Suprapubic skin (tissue), 4 donors: ENCODE measurements at regions not wholly inside any gene's neighbourhood (a gene's known extent, or its start where the extent isn't known, plus 50 kb on each side); places are given as distances from the start of the nearest gene placed in this dataset.

Source experiments
- EP300 ChIP-seq: sonication (generic); formaldehyde crosslinking; IDR thresholded peaks from one replicate; pipeline ENCODE4 v1.6.1; 2017; ENCODE audit warnings: antibody characterized with exemption
- POLR2A ChIP-seq, 2 donors: fragments of 450-650 bp; IDR thresholded peaks; one replicate each; pipeline ENCODE4 v1.6.1; 2017; ENCODE audit warnings: antibody characterized with exemption in 2 of 2, mild to moderate bottlenecking in 2 of 2, moderate library complexity in 2 of 2
- POLR2AphosphoS5 ChIP-seq, 3 donors: sonication (generic); formaldehyde crosslinking; IDR thresholded peaks; one replicate each; pipeline ENCODE4 v1.6.1; 2017; ENCODE audit warnings: antibody characterized with exemption in 3 of 3
- TF ChIP-seq, protein P1 (sequence below), 2 donors: fragments of 200-600 bp in 1 of 2; fragments of 450-650 bp in 1 of 2; sonication (generic) in 1 of 2; IDR thresholded peaks; one replicate each; pipeline ENCODE4 v1.5.1; 2016 to 2019; ENCODE audit warnings: antibody characterized with exemption in 2 of 2, mild to moderate bottlenecking in 1 of 2, moderate library complexity in 1 of 2

DNA sequence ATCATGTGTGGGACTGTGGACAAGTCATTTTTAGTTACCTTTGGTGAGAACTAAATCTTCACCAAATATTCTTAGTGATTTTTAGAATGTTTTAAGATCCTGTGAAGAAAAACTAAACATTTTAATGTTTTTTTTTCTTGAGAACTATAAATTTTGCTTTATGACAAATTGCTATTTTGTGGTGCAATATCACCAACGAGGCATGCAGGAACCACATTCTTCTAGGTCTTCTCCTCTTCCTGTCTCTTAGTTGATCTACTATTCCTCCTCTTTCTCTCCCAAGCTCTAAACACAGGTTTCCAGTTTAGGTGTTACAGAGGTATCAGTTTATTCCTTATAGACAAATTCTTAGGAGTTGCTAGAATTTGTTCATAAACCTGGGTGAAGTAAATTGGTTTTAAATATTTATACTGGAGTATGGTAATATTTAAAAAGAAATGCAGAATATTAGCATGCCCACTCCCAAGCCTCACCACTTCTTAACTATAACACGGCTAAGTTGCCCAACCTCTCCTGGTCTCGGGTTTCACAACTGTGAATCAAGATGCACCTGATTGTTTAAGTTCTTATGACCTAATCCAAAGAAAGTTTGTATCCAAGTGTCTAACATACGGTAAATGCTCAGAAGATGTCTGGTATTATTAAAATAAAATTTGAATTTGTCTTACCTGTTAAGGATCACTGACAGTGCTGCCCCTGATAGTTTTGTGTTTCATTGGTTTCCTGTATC lies 56.5 kb upstream of the CLNK start:
- TF ChIP-seq, protein P1, sequence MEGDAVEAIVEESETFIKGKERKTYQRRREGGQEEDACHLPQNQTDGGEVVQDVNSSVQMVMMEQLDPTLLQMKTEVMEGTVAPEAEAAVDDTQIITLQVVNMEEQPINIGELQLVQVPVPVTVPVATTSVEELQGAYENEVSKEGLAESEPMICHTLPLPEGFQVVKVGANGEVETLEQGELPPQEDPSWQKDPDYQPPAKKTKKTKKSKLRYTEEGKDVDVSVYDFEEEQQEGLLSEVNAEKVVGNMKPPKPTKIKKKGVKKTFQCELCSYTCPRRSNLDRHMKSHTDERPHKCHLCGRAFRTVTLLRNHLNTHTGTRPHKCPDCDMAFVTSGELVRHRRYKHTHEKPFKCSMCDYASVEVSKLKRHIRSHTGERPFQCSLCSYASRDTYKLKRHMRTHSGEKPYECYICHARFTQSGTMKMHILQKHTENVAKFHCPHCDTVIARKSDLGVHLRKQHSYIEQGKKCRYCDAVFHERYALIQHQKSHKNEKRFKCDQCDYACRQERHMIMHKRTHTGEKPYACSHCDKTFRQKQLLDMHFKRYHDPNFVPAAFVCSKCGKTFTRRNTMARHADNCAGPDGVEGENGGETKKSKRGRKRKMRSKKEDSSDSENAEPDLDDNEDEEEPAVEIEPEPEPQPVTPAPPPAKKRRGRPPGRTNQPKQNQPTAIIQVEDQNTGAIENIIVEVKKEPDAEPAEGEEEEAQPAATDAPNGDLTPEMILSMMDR (IDR thresholded peaks at IDR 0.05), result no peak
- TF ChIP-seq EP300 (no peak), POLR2A (IDR thresholded peaks at IDR 0.05) (no peak), POLR2AphosphoS5 (IDR thresholded peaks at IDR 0.05) (no peak)
